Liver (tissue), 8 donors: ENCODE measurements at regions not wholly inside any gene's neighbourhood (a gene's known extent, or its start where the extent isn't known, plus 50 kb on each side); places are given as distances from the start of the nearest gene placed in this dataset.

Experiments used
- DNase-seq: peaks from one replicate; pipeline ENCODE4 v3.0.0-alpha.2; 2017; ENCODE audit warnings: low spot score
- H3K27ac ChIP-seq, 2 donors: one replicate each; pipeline ENCODE4 v1.7.0; 2013; ENCODE audit warnings: inconsistent platforms in 2 of 2, low read length in 2 of 2, control low read depth in 1 of 2, low read depth in 1 of 2, mild to moderate bottlenecking in 1 of 2
- H3K27me3 ChIP-seq, 4 donors: one replicate each; pipeline versions ENCODE4 v1.6.1 to v1.7.0; 2013; ENCODE audit warnings: low read length in 3 of 4, inconsistent platforms in 1 of 4, mild to moderate bottlenecking in 1 of 4, moderate library complexity in 1 of 4; ENCODE audit not compliant: control insufficient read depth in 4 of 4, insufficient read depth in 4 of 4
- H3K36me3 ChIP-seq, 4 donors: one replicate each; pipeline versions ENCODE4 v1.6.1 to v1.7.0; 2013; ENCODE audit warnings: low read length in 3 of 4, mild to moderate bottlenecking in 3 of 4, low read depth in 1 of 4, moderate library complexity in 1 of 4; ENCODE audit not compliant: control insufficient read depth in 4 of 4, insufficient read depth in 3 of 4
- H3K4me1 ChIP-seq, 4 donors: one replicate each; pipeline versions ENCODE4 v1.6.1 to v1.7.0; 2013; ENCODE audit warnings: low read length in 3 of 4, mild to moderate bottlenecking in 3 of 4, moderate library complexity in 1 of 4; ENCODE audit not compliant: control insufficient read depth in 4 of 4, insufficient read depth in 4 of 4
- H3K4me3 ChIP-seq, 3 donors: one replicate each; pipeline versions ENCODE4 v1.6.1 to v1.7.0; 2013; ENCODE audit warnings: low read length in 3 of 3, control low read depth in 1 of 3, low read depth in 1 of 3, mild to moderate bottlenecking in 1 of 3
- H3K9ac ChIP-seq, 2 donors: one replicate each; pipeline ENCODE4 v1.7.0; 2013; ENCODE audit warnings: low read length in 2 of 2, mild to moderate bottlenecking in 2 of 2, moderate library complexity in 2 of 2, control low read depth in 1 of 2, low read depth in 1 of 2
- H3K9me3 ChIP-seq, 4 donors: one replicate each; pipeline versions ENCODE4 v1.6.1 to v1.7.0; 2013; ENCODE audit warnings: low read length in 3 of 4; ENCODE audit not compliant: control insufficient read depth in 4 of 4
- ATF3 ChIP-seq: IDR thresholded peaks from 2 replicates; pipeline ENCODE4 v1.6.1; 2016; ENCODE audit warnings: antibody characterized with exemption
- CTCF ChIP-seq: fragments of 150-350 bp; IDR thresholded peaks from 2 replicates; pipeline ENCODE4 v1.5.1; 2017; ENCODE audit warnings: improper control_type of control experiment, low read depth, low read length; ENCODE audit not compliant: missing input control
- EGR1 ChIP-seq, 2 donors: IDR thresholded peaks; 2 replicates each; pipeline ENCODE4 v1.6.1; 2016 to 2018; ENCODE audit warnings: antibody characterized with exemption in 2 of 2, low read depth in 2 of 2
- FOXA1 ChIP-seq: IDR thresholded peaks from 2 replicates; pipeline ENCODE4 v1.6.1; 2016; ENCODE audit warnings: antibody characterized with exemption
- FOXA2 ChIP-seq: IDR thresholded peaks from 2 replicates; pipeline ENCODE4 v1.6.1; 2016; ENCODE audit warnings: antibody characterized with exemption
- GABPA ChIP-seq, 2 donors: IDR thresholded peaks in 1 of 2; conservative IDR thresholded peaks in 1 of 2; 2 replicates each; pipeline ENCODE4 v1.6.1; 2016; ENCODE audit warnings: antibody characterized with exemption in 2 of 2, mild to moderate bottlenecking in 1 of 2, moderate library complexity in 1 of 2
- HNF4A ChIP-seq, 2 donors: conservative IDR thresholded peaks; 2 replicates each; pipeline ENCODE4 v1.6.1; 2016; ENCODE audit warnings: antibody characterized with exemption in 2 of 2, mild to moderate bottlenecking in 2 of 2
- HNF4G ChIP-seq: IDR thresholded peaks from 2 replicates; pipeline ENCODE4 v1.6.1; 2016; ENCODE audit warnings: antibody characterized with exemption
- JUND ChIP-seq, 2 donors: IDR thresholded peaks; 2 replicates each; pipeline ENCODE4 v1.6.1; 2016; ENCODE audit warnings: antibody characterized with exemption in 2 of 2
- MAX ChIP-seq: IDR thresholded peaks from 2 replicates; pipeline ENCODE4 v1.6.1; 2016; ENCODE audit warnings: antibody characterized with exemption
- NR2F2 ChIP-seq: IDR thresholded peaks from 2 replicates; pipeline ENCODE4 v1.6.1; 2016; ENCODE audit warnings: antibody characterized with exemption
- RAD21 ChIP-seq, 2 donors: IDR thresholded peaks; 2 replicates each; pipeline ENCODE4 v1.6.1; 2016; ENCODE audit warnings: antibody characterized with exemption in 2 of 2, mild to moderate bottlenecking in 2 of 2
- RXRA ChIP-seq, 2 donors: IDR thresholded peaks; 2 replicates each; pipeline ENCODE4 v1.6.1; 2017 to 2018; ENCODE audit warnings: antibody characterized with exemption in 2 of 2, mild to moderate bottlenecking in 1 of 2
- SP1 ChIP-seq: IDR thresholded peaks from 2 replicates; pipeline ENCODE4 v1.6.1; 2018; ENCODE audit warnings: antibody characterized with exemption, mild to moderate bottlenecking
- TAF1 ChIP-seq: conservative IDR thresholded peaks from 2 replicates; pipeline ENCODE4 v1.6.1; 2016; ENCODE audit warnings: antibody characterized with exemption, mild to moderate bottlenecking
- YY1 ChIP-seq: IDR thresholded peaks from 2 replicates; pipeline ENCODE4 v1.6.1; 2016; ENCODE audit warnings: antibody characterized with exemption, mild to moderate bottlenecking
- ZBTB33 ChIP-seq: IDR thresholded peaks from 2 replicates; pipeline ENCODE4 v1.6.1; 2016; ENCODE audit warnings: antibody characterized with exemption
- WGBS: extraction: QIAGEN DNeasy Blood & Tissue Kit; methylation state at CpG from one replicate; pipeline ENCODE4 v1.1.7; 2013; 5-methylcytosine and 5-hydroxymethylcytosine counted together
- TF ChIP-seq, protein P1 (sequence below): IDR thresholded peaks from 2 replicates; pipeline ENCODE4 v1.6.1; 2016; ENCODE audit warnings: antibody characterized with exemption, mild to moderate bottlenecking
- donor health status: healthy.
- donor health status: healthy.
- donor health status: healthy.
- donor health status: healthy.
- donor health status: healthy.

DNA sequence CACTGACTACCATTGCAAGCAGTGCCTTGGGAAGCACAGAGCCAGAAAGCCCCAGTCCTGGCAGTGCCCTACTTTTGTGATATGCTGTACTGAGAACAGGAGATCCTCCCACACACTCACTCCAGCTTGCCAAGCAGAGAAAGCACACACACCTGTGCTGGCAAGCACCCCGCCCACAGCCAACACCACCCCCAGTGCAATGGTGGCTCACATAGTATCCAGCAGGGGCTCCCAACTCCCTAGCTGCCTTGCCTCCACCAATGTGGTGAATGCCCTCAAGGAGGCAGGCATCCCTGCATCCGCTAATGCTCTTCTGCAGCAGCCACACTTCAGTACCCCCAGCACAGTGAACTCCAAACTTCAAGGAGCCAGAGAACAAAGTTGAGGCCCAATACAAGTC lies 1655.8 kb downstream of the SUCLG1 start:
- Histone ChIP-seq H3K9me3 (peaks cover 0 to 13% (median 4%) of the 10 kb centered on the region in 4 donors), H3K9ac (no peak overlapping the region), H3K36me3 (no peaks in the 10 kb centered on the region), H3K4me3 (no peak overlapping the region), H3K4me1 (no peaks in the 10 kb centered on the region), H3K27me3 (no peaks in the 10 kb centered on the region), H3K27ac (no peak overlapping the region)
- DNase-seq: no peak
- TF ChIP-seq TAF1: no peak
- TF ChIP-seq YY1: no peak
- TF ChIP-seq HNF4A (conservative IDR thresholded peaks at IDR 0.05): no peak
- no peak for TF ChIP-seq FOXA2
- 95% methylated on average over 2 of the region's 2 CpGs for WGBS

- 44% methylated on average over 3 of the region's 3 CpGs for whole genome bisulfite sequencing
Observed at GRCh38 chr2:82797469-82797868, 1661.6 kb downstream of the SUCLG1 start.

More at GRCh38 chr2:82797469-82797868, 1661.6 kb downstream of the SUCLG1 start:
- TF ChIP-seq FOXA2: peak; percentile 55
- TF ChIP-seq MAX: peak; percentile 42
- TF ChIP-seq JUND (IDR thresholded peaks at IDR 0.05): peak in 1 of 2 donors; percentile 28
- no peak for TF ChIP-seq NR2F2
- TF ChIP-seq, protein P1, sequence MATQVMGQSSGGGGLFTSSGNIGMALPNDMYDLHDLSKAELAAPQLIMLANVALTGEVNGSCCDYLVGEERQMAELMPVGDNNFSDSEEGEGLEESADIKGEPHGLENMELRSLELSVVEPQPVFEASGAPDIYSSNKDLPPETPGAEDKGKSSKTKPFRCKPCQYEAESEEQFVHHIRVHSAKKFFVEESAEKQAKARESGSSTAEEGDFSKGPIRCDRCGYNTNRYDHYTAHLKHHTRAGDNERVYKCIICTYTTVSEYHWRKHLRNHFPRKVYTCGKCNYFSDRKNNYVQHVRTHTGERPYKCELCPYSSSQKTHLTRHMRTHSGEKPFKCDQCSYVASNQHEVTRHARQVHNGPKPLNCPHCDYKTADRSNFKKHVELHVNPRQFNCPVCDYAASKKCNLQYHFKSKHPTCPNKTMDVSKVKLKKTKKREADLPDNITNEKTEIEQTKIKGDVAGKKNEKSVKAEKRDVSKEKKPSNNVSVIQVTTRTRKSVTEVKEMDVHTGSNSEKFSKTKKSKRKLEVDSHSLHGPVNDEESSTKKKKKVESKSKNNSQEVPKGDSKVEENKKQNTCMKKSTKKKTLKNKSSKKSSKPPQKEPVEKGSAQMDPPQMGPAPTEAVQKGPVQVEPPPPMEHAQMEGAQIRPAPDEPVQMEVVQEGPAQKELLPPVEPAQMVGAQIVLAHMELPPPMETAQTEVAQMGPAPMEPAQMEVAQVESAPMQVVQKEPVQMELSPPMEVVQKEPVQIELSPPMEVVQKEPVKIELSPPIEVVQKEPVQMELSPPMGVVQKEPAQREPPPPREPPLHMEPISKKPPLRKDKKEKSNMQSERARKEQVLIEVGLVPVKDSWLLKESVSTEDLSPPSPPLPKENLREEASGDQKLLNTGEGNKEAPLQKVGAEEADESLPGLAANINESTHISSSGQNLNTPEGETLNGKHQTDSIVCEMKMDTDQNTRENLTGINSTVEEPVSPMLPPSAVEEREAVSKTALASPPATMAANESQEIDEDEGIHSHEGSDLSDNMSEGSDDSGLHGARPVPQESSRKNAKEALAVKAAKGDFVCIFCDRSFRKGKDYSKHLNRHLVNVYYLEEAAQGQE: peak; percentile 32
- no peak for TF ChIP-seq ATF3
- peak; percentile 56 to 75 for TF ChIP-seq HNF4A (conservative IDR thresholded peaks at IDR 0.05)
- TF ChIP-seq RXRA (IDR thresholded peaks at IDR 0.05): peak; percentile 28 to 65
- TF ChIP-seq YY1: peak; percentile 90
- peak in 1 of 2 donors; percentile 24 for TF ChIP-seq GABPA (IDR thresholded peaks at IDR 0.05 in 1 of 2, conservative IDR thresholded peaks at IDR 0.05 in 1 of 2)
- no peak for TF ChIP-seq HNF4G
- peak; percentile 28 for TF ChIP-seq ZBTB33
- TF ChIP-seq RAD21 (IDR thresholded peaks at IDR 0.05): peak; percentile 37 to 51
- peak; percentile 51 for TF ChIP-seq SP1
- TF ChIP-seq FOXA1: peak; percentile 42
- TF ChIP-seq CTCF: no peak
- no peak for TF ChIP-seq TAF1
- TF ChIP-seq EGR1 (IDR thresholded peaks at IDR 0.05; ENCODE audit: low read depth in 2 of 2): peak in 1 of 2 donors; percentile 30
- H3K4me1 ChIP-seq: no peaks in the 10 kb centered on the region
- H3K9me3 ChIP-seq: no peaks in the 10 kb centered on the region
- no peaks in the 10 kb centered on the region for H3K36me3 ChIP-seq
- H3K27me3 ChIP-seq: no peaks in the 10 kb centered on the region
- H3K4me3 ChIP-seq: peak overlapping the region in 1 of 3 donors; percentile 44
- no peak overlapping the region for H3K9ac ChIP-seq
- no peak overlapping the region for H3K27ac ChIP-seq
- no peak for DNase-seq
